Gastrocnemius medialis (tissue), 4 donors: ENCODE measurements at regions not wholly inside any gene's neighbourhood (a gene's known extent, or its start where the extent isn't known, plus 50 kb on each side); places are given as distances from the start of the nearest gene placed in this dataset.

Experiments used
- POLR2A ChIP-seq, 2 donors: fragments of 450-650 bp; IDR thresholded peaks; one replicate each; pipeline ENCODE4 v1.6.1; 2017; ENCODE audit warnings: antibody characterized with exemption in 2 of 2, mild to moderate bottlenecking in 2 of 2, moderate library complexity in 2 of 2
- TF ChIP-seq, protein P1 (sequence below), 5 experiments: fragments of 450-650 bp in 3 of 5; fragments of 200-600 bp in 2 of 5; sonication (generic) in 2 of 5; IDR thresholded peaks in 4 of 5; conservative IDR thresholded peaks in 1 of 5; 1 replicate in 4 of 5; 2 replicates in 1 of 5; pipeline ENCODE4 v1.5.1; 2016 to 2019; ENCODE audit warnings: antibody characterized with exemption in 5 of 5, mild to moderate bottlenecking in 3 of 5, moderate library complexity in 3 of 5

DNA sequence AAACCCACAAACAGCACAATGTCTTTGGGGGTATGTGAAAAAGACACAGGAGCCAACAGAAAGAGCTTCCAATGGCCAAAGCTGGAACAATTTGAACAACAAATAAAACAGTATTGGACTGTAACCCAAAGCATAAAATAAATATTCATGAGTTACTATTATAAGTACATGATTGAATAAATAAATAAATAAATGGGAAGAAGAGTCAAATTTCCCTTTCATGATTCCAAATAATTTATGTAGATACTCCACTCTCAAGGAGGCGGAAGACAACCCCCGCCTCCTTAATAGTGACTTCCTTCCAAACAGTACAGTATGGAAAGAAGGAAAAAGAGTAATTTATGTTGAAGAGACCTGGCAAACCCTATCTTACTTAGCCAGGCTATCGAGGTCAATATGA, 124.4 kb upstream of the P2RY1 start:
- TF ChIP-seq, protein P1, sequence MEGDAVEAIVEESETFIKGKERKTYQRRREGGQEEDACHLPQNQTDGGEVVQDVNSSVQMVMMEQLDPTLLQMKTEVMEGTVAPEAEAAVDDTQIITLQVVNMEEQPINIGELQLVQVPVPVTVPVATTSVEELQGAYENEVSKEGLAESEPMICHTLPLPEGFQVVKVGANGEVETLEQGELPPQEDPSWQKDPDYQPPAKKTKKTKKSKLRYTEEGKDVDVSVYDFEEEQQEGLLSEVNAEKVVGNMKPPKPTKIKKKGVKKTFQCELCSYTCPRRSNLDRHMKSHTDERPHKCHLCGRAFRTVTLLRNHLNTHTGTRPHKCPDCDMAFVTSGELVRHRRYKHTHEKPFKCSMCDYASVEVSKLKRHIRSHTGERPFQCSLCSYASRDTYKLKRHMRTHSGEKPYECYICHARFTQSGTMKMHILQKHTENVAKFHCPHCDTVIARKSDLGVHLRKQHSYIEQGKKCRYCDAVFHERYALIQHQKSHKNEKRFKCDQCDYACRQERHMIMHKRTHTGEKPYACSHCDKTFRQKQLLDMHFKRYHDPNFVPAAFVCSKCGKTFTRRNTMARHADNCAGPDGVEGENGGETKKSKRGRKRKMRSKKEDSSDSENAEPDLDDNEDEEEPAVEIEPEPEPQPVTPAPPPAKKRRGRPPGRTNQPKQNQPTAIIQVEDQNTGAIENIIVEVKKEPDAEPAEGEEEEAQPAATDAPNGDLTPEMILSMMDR (IDR thresholded peaks at IDR 0.05 in 4 of 5, conservative IDR thresholded peaks at IDR 0.05 in 1 of 5): no peak
- TF ChIP-seq POLR2A (IDR thresholded peaks at IDR 0.05): no peak
